ENCODE measurements at regions not wholly inside any gene's neighbourhood (a gene's known extent, or its start where the extent isn't known, plus 50 kb on each side); places are given as distances from the start of the nearest gene placed in this dataset.

- no peak for ATAC-seq
- ChIA-PET POLR2A (interaction anchor here (1.1 kb wide), 1 partner anchor 56 kb away, joined by 4 read pairs; no protein-coding TSS in a partner anchor), CTCF (no interaction called here)
- Mint-ChIP-seq H3K27ac (no peak overlapping the region), H3K9me3 (no peaks in the 10 kb centered on the region), H3K4me1 (ENCODE audit: low read depth) (no peaks in the 10 kb centered on the region), H3K4me3 (no peak overlapping the region), H3K27me3 (peaks cover 2% of the 10 kb centered on the region), H3K36me3 (ENCODE audit: low read depth) (no peaks in the 10 kb centered on the region)
- no peak for TF ChIP-seq CTCF (IDR thresholded peaks at IDR 0.05)
- intact Hi-C loops (cut with micrococcal nuclease) = no loop called here
- no peak for DNase-seq
These were observed 95.8 kb upstream of the MYCBP2 start for GRCh38 chr13:77422724-77423123.

DNA sequence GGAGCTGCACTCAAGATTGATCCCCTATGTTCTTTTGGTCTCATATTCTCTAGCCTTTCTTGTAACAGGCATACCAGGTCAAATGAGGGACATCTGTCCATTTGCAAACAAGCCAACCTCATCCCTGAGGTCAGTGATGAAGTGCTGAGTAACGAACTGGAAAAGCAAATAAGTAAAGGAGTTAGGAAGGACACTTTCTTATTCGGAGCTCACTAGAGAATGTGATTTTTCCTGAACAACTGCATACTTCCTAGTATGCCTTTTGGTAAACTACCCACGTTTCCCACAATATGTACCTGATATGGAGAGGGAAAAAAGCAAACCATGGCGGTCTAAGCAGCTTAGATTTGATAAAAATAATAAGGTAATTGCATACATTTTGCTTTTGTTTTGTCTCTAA, 91.0 kb upstream of the MYCBP2 start:
- H3K4me3 Mint-ChIP-seq = no peak overlapping the region
- no peak overlapping the region for H3K27ac Mint-ChIP-seq
- no peaks in the 10 kb centered on the region for H3K27me3 Mint-ChIP-seq
- no peak for ATAC-seq
- ChIA-PET CTCF (interaction anchor here (1.0 kb wide), 1 partner anchor 73 kb away, joined by 3 read pairs; no protein-coding TSS in a partner anchor), POLR2A (no interaction called here)
- no peaks in the 10 kb centered on the region for H3K9me3 Mint-ChIP-seq
- H3K36me3 Mint-ChIP-seq (ENCODE audit: low read depth) = no peaks in the 10 kb centered on the region
- intact Hi-C loops (cut with micrococcal nuclease) = no loop called here
- H3K4me1 Mint-ChIP-seq (ENCODE audit: low read depth) = no peaks in the 10 kb centered on the region
- no peak for DNase-seq
- no peak for TF ChIP-seq CTCF (IDR thresholded peaks at IDR 0.05)

GRCh38 chr13:77416666-77417212, 89.8 kb upstream of the MYCBP2 start:
- ChIA-PET CTCF (interaction anchor here (1.5 kb wide), 1 partner anchor 9 kb away, joined by 4 read pairs; no protein-coding TSS in a partner anchor), POLR2A (no interaction called here)
- ATAC-seq = no peak
- DNase-seq = no peak
- H3K9me3 Mint-ChIP-seq = no peaks in the 10 kb centered on the region
- no peak for TF ChIP-seq CTCF (IDR thresholded peaks at IDR 0.05)
- no peak overlapping the region for H3K4me3 Mint-ChIP-seq
- H3K27ac Mint-ChIP-seq = no peak overlapping the region
- no peaks in the 10 kb centered on the region for H3K36me3 Mint-ChIP-seq (ENCODE audit: low read depth)
- H3K4me1 Mint-ChIP-seq (ENCODE audit: low read depth) = no peaks in the 10 kb centered on the region
- intact Hi-C loops (cut with micrococcal nuclease) = no loop called here
- no peaks in the 10 kb centered on the region for H3K27me3 Mint-ChIP-seq

DNA sequence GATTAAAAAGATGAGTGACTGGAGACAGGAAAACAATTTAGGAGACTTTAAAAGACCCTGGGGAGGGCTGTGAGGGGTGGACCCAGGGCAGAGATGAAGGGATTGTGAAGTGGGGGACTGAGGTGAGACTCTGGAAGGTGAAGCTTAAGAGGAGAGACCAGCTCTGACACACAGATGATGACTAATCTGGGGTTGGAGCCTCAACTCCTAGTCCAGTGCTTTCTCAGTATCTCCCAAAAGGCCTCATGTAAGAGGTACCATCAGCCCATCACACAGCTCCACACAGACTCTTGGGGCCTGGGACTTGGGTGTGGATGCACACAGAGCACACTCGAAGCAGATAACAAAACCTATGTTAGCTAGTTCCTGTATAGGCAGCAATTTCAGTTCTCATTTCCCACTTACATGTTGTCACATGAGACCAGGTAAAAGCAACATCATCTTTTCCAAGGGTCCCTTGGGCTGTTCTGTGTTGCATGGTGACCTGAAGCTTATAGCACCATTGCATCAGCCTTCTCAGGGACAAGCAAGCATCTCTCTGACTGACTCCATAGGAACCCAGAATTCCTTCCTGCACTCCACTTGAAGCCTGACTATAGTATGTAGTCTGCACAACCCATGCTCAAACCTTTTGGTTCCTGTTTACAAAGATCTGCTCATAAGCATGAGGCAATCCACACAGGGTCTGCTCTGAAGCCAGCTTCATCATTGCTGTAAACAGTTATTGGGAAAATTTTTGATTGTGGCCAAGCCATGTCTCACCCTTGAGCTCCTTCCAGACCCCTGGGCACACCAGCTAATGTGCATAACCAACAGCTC, 88.6 kb upstream of the MYCBP2 start:
- ChIA-PET POLR2A (no interaction called here), CTCF (interaction anchor here (0.6 to 1.5 kb wide), 3 partner anchors 8 to 62 kb away, joined by 3 to 4 read pairs (median 3); no protein-coding TSS in a partner anchor)
- intact Hi-C loops (cut with micrococcal nuclease) = no loop called here
- ATAC-seq (no peak), DNase-seq (no peak)
- H3K27me3 Mint-ChIP-seq = no peaks in the 10 kb centered on the region
- H3K36me3 Mint-ChIP-seq (ENCODE audit: low read depth) = no peaks in the 10 kb centered on the region
- no peak overlapping the region for H3K4me3 Mint-ChIP-seq
- H3K9me3 Mint-ChIP-seq = no peaks in the 10 kb centered on the region
- H3K27ac Mint-ChIP-seq = no peak overlapping the region
- TF ChIP-seq CTCF (IDR thresholded peaks at IDR 0.05) = no peak
- H3K4me1 Mint-ChIP-seq (ENCODE audit: low read depth) = no peaks in the 10 kb centered on the region

DNA sequence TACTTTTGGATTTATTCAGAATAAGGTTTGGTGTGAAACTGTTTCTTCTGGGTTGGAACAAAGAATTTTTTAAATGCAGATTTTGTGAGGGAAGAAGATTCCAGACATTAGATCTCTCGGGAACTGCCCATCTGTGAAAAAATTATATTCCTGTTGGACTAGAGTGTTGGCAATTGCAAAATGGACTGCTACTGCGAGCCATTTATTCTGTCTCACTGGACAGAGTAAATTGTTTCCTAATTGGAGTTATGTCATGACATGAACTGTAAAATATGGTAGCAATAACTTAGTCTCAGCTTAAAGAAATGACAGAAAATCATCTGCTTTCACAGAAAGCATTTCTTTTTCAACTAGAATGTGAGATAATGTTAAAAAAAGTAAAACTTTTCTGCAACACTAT, 86.0 kb upstream of the MYCBP2 start:
- intact Hi-C loops (cut with micrococcal nuclease) = no loop called here
- H3K9me3 Mint-ChIP-seq = no peaks in the 10 kb centered on the region
- no peak for ATAC-seq

More for the DNA sequence above, 86.0 kb upstream of the MYCBP2 start:
- ChIA-PET CTCF (no interaction called here), POLR2A (no interaction called here)
- Mint-ChIP-seq H3K36me3 (ENCODE audit: low read depth) (no peaks in the 10 kb centered on the region), H3K27ac (no peak overlapping the region), H3K27me3 (no peaks in the 10 kb centered on the region), H3K4me3 (no peak overlapping the region), H3K4me1 (ENCODE audit: low read depth) (no peaks in the 10 kb centered on the region)
- DNase-seq = no peak
- TF ChIP-seq CTCF (IDR thresholded peaks at IDR 0.05) = no peak

Measured in activated CD8-positive, alpha-beta T cell treated with anti-CD3 and anti-CD28 coated beads for 36 hours (primary cell).